ENCODE measurements at regions not wholly inside any gene's neighbourhood (a gene's known extent, or its start where the extent isn't known, plus 50 kb on each side); places are given as distances from the start of the nearest gene placed in this dataset.

- TF ChIP-seq CTCF (conservative IDR thresholded peaks at IDR 0.05) = no peak
- H3K27me3 Mint-ChIP-seq (ENCODE audit: low read depth) = peaks cover 51% of the 10 kb centered on the region
- H3K9me3 Mint-ChIP-seq = no peaks in the 10 kb centered on the region; a peak in 1 of 5 replicates
- Histone ChIP-seq H4K20me1 (ENCODE audit: control insufficient read depth, insufficient read depth, insufficient read length) (no peaks in the 10 kb centered on the region), H3K79me1 (ENCODE audit: insufficient read depth, low read depth, low read length, poor library complexity, severe bottlenecking) (no peaks in the 10 kb centered on the region), H2BK120ac (ENCODE audit: low read depth, low read length, poor library complexity, severe bottlenecking) (no peak overlapping the region), H4K5ac (ENCODE audit: insufficient read length, low read depth, low read length) (no peak overlapping the region), H3K9ac (ENCODE audit: extremely low read depth, insufficient read length, low read length) (no peak overlapping the region), H3K23ac (ENCODE audit: insufficient read length, low read depth, low read length) (no peak overlapping the region), H3K56ac (ENCODE audit: insufficient read length, low read depth, low read length) (no peak overlapping the region), H3K4me1 (ENCODE audit: insufficient read depth, low read length) (no peaks in the 10 kb centered on the region), H3K14ac (ENCODE audit: insufficient read depth, low read length) (no peak overlapping the region), H3K27me3 (ENCODE audit: insufficient read depth, low read length) (no peaks in the 10 kb centered on the region; the same call in 1 of the 2 replicates), H2BK20ac (ENCODE audit: low read depth, low read length, poor library complexity, severe bottlenecking) (no peak overlapping the region), H2BK12ac (ENCODE audit: insufficient read length, low read depth, low read length) (no peak overlapping the region), H3K9me3 (ENCODE audit: control insufficient read depth, low read depth, low read length) (no peaks in the 10 kb centered on the region), H4K91ac (ENCODE audit: insufficient read length, low read depth, low read length) (no peak overlapping the region), H3K23me2 (ENCODE audit: insufficient read length, low read depth, low read length, poor library complexity, severe bottlenecking) (no peaks in the 10 kb centered on the region), H3K4me2 (ENCODE audit: insufficient read depth, insufficient read length, low read length) (no peak overlapping the region), H3K79me2 (ENCODE audit: insufficient read depth, low read length) (no peaks in the 10 kb centered on the region), H3T11ph (ENCODE audit: low read length) (no peak overlapping the region), H4K8ac (replicated peaks; ENCODE audit: insufficient read length, low read depth, low read length) (no peak overlapping the region), H3K4ac (ENCODE audit: low read depth, low read length) (no peak overlapping the region), H3K18ac (ENCODE audit: insufficient read length, low read depth, low read length) (no peak overlapping the region), H2AK5ac (ENCODE audit: insufficient read length, low read length) (no peak overlapping the region), H2AFZ (ENCODE audit: low read length) (no peak overlapping the region), H2BK15ac (ENCODE audit: low read depth, low read length) (no peak overlapping the region), H3K27ac (ENCODE audit: insufficient read length, low read depth, low read length) (no peak overlapping the region), H2BK5ac (ENCODE audit: insufficient read length, low read length) (no peak overlapping the region)
- H3K4me3 Mint-ChIP-seq = no peak overlapping the region
- no peaks in the 10 kb centered on the region for H3K36me3 Mint-ChIP-seq (ENCODE audit: insufficient read depth in 1 of 3, low read depth in 3 of 3)
- peaks cover 8 to 10% of the 10 kb centered on the region in 2 experiments for H3K4me1 Mint-ChIP-seq
- DNase-seq = no peak
- H3K27ac Mint-ChIP-seq = no peak overlapping the region; a peak in 1 of 7 replicates
Measured at GRCh38 chr3:14311729-14312128, 90.7 kb upstream of the SLC6A6 start.
